GM12878 (cell line): ENCODE measurements at regions not wholly inside any gene's neighbourhood (a gene's known extent, or its start where the extent isn't known, plus 50 kb on each side); places are given as distances from the start of the nearest gene placed in this dataset.

Experiments used
- BRCA1 ChIP-seq: IDR thresholded peaks from 2 replicates; pipeline ENCODE4 v1.6.1; 2011; ENCODE audit warnings: low read depth, low read length, improper control_type of control experiment
- CTCF ChIP-seq, 3 experiments: IDR thresholded peaks in 2 of 3; conservative IDR thresholded peaks in 1 of 3; 2 replicates each; pipeline ENCODE4 v1.5.1; 2011; ENCODE audit warnings: low read depth in 3 of 3, low read length in 3 of 3, mild to moderate bottlenecking in 3 of 3, control low read depth in 2 of 3, moderate library complexity in 2 of 3, inconsistent platforms in 1 of 3, mixed read lengths in 1 of 3; ENCODE audit not compliant: control insufficient read depth in 2 of 3, insufficient read depth in 1 of 3; ENCODE audit errors: extremely low read depth in 1 of 3
- EP300 ChIP-seq, 2 experiments: fragments of 150-350 bp in 1 of 2; IDR thresholded peaks; 2 replicates each; pipeline ENCODE4 v1.6.1; 2011 to 2012; ENCODE audit warnings: low read depth in 2 of 2, low read length in 2 of 2, borderline replicate concordance in 1 of 2, improper control_type of control experiment in 1 of 2, inconsistent platforms in 1 of 2; ENCODE audit not compliant: control insufficient read depth in 1 of 2
- HCFC1 ChIP-seq: fragments of 150-350 bp; IDR thresholded peaks from 2 replicates; pipeline ENCODE4 v1.6.1; 2014; ENCODE audit warnings: low read length
- NFIC ChIP-seq: IDR thresholded peaks from 2 replicates; pipeline ENCODE4 v1.6.1; 2012; ENCODE audit warnings: low read depth, mild to moderate bottlenecking, inconsistent platforms, low read length, moderate library complexity
- NFYB ChIP-seq: IDR thresholded peaks from 2 replicates; pipeline ENCODE4 v1.6.1; 2011; ENCODE audit warnings: low read depth, mild to moderate bottlenecking, low read length, improper control_type of control experiment, moderate library complexity; ENCODE audit not compliant: insufficient read depth
- PRDM15 ChIP-seq: fragments of 450-650 bp; formaldehyde crosslinking; IDR thresholded peaks from 2 replicates; pipeline ENCODE4 v1.4.0; 2020; ENCODE audit warnings: mild to moderate bottlenecking, moderate library complexity
- REST ChIP-seq: IDR thresholded peaks from 2 replicates; pipeline ENCODE4 v1.6.1; 2012; ENCODE audit warnings: mild to moderate bottlenecking, low read depth, low read length
- YBX1 ChIP-seq: fragments of 450-650 bp; IDR thresholded peaks from 2 replicates; pipeline ENCODE4 v1.6.1; 2016; ENCODE audit warnings: antibody characterized with exemption

GRCh38 chr17:71727723-71728122, 393.1 kb upstream of the SOX9 start:
- no peak for TF ChIP-seq NFIC
- no peak for TF ChIP-seq CTCF (IDR thresholded peaks at IDR 0.05 in 2 of 3, conservative IDR thresholded peaks at IDR 0.05 in 1 of 3; ENCODE audit: control insufficient read depth in 2 of 3, extremely low read depth in 1 of 3, insufficient read depth in 1 of 3, low read depth in 3 of 3, low read length in 3 of 3)
- no peak for TF ChIP-seq BRCA1
- TF ChIP-seq PRDM15 (CRISPR knock-in tag) = no peak
- TF ChIP-seq HCFC1 = no peak
- no peak for TF ChIP-seq NFYB
- TF ChIP-seq REST = no peak
- no peak for TF ChIP-seq EP300 (IDR thresholded peaks at IDR 0.05; ENCODE audit: borderline replicate concordance in 1 of 2, control insufficient read depth in 1 of 2, low read depth in 2 of 2, low read length in 2 of 2)
- TF ChIP-seq YBX1 = no peak
